GM19455 (cell line): ENCODE measurements at regions not wholly inside any gene's neighbourhood (a gene's known extent, or its start where the extent isn't known, plus 50 kb on each side); places are given as distances from the start of the nearest gene placed in this dataset.
"Not testable (repeated sequence)": the region's sequence is repeated elsewhere in the genome, so short reads cannot be mapped to it uniquely, and the experiment has no call there.

ENCODE experiments used
- ATAC-seq: cut with Tn5 transposase; IDR thresholded peaks from one replicate; pipeline ENCODE4 v1.9.1; 2021; ENCODE audit not compliant: unreplicated experiment

DNA sequence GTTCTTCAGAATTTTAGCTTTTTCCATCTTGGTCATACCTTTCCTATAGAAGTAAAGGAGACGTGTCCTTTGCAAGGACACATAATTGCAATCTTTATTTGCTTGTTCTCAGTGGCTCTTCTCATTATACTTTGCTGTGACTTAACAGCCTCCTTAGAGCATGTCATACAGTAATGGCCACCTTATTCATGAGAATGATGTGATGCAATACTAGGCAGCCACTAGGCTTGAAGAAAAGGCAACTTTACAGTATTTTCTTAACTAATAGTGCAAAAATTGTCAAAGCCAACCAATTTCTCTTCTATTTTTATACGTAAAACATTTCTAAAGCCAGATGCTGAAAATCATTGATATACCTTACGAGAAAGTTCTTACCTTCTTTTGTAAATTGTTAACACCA lies 1296.8 kb upstream of the EYS start:
- ATAC-seq = no peak

DNA sequence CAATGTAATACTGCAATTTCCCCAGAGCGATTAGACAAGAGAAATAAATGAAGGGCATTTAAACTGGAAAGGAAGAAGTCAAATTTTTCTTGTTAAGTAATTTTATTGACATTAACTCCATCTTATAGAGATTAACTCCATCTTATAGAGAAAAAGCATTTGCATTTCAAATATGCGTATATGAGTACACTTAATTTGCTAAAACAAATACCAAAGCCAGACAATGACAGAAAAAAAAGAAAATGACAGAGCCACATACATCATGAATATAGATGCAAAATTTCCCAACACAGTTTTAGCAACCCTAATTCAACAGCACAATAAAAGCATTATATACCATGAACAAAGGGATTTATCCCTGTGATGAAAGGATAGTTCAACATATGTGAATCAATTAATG lies 1293.1 kb upstream of the EYS start:
- ATAC-seq = no peak

DNA sequence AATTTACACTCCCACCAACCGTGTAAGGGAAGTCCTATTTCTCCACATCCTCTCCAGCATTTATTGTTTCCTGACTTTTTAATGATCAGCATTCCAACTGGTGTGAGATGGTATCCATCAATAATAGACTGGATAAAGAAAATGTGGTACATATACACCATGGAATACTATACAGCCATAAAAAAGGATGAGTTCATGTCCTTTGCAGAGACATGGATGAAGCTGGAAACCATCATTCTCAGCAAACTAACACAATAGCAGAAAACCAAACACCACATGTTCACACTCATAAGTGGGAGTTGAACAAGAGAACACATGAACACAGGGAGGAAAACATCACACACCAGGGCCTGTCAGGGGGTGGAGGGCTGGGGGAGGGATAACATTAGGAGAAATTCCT lies 1290.6 kb upstream of the EYS start:
- not testable (repeated sequence) for ATAC-seq

DNA sequence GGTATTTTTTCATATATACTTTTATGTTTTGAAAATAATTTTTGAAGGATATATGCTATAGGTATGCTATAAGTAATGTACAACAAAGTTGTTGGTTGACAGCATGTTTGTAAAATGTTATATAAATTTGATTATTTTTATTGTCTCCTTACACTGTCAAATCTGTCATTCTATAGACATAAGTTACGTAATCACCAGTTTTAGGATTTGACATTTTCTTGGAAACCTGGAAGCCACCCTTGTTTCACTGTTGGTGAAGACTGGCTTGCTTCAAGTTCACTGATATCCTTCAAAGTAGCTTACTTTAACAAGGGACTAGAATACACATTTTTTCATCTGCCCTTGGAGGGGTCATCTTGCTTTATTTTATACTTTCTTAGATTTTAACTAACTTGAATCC lies 1288.6 kb upstream of the EYS start:
- ATAC-seq = no peak

DNA sequence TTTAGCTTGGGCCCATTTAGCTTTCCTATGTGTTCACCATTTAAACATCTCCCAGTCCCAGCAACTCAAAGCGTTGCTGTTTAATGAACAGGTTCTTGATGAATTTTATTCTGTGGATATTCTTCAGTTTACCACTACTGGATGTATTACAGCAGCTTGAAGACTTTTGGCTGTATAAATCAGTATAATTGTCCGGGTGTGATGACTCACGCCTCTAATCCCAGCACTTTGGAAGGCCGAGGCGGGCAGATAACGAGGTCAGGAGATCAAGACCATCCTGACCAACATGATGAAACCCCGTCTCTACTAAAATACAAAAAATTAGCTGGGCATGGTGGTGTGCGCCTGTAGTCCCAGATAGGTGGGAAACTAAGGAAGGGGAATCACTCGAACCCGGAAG lies 1286.7 kb upstream of the EYS start:
- not testable (repeated sequence) for ATAC-seq

DNA sequence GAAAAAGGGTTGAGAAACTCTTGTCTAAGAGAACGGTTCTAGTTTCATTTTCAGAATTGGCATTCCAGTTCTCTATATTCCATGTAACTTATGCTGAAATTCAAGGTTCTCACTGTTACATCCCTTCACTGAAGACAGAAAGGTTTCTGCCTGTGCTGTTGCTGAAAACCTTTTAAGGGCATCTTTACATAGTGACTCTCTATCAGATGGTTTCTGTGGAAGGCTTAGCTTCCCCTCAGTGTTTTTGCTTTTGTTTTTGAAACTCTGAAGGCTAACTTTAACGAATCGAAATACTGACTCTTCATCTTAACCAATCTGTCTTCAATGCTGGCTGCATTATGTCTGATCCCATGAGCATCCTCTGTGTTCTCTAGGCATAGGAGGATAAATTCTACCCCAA lies 1286.2 kb upstream of the EYS start:
- ATAC-seq = no peak

DNA sequence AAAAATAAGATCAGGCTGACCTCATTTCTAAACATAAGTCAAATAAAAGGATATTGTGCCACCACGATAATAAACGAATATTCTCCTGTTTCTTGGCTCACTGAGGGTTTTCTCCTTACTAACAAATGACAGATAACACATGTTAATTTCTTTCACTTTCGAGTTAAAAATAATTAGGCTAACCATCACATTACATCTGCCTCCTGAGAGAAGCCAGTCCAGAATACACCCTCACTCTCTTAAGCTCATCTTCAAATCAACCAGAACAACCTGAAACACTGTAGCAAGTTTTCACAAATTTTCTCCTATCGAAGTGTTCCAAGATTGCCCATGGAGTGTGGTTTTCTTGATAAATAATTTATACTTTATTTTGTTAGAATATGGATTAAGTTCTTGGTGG lies 1285.6 kb upstream of the EYS start:
- no peak for ATAC-seq

DNA sequence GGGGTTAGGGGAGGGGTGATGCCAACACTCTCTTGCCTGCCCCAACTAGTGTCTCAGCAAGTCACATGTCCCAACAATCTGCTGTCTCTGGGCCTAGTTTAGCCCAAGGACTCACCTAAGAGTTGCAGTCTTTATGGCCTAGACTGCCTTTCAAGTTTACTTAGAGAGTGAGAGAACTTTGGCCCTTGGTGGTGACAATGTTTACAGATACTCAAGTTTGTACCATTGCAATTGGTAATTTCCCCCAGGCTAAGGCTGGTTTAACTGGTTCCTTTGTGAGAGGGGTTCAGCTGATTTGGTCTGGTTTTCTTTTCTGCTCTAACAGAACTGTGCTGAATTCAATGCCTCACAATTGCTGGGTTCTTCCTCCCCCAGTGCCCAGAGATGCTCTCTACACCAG lies 1279.9 kb upstream of the EYS start:
- no peak for ATAC-seq

DNA sequence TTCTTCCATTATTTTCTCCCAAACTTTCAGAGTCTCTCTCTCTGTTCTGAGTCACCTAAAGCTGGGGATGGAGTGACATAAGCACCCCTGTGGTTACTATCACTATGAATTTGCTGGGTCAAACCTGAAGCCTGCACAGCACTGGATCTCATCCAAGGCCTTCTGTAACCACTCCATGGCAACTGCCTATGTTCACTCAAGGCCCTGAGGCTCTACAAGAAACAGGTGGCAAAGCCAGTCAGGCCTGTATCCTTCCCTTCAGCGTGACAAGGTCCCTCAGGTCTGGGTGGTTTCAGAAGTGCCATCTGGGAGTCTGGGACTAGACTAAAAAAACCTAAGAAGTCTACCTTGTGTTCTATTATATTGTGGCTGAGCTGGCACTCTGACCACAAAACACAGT lies 1278.8 kb upstream of the EYS start:
- no peak for ATAC-seq

DNA sequence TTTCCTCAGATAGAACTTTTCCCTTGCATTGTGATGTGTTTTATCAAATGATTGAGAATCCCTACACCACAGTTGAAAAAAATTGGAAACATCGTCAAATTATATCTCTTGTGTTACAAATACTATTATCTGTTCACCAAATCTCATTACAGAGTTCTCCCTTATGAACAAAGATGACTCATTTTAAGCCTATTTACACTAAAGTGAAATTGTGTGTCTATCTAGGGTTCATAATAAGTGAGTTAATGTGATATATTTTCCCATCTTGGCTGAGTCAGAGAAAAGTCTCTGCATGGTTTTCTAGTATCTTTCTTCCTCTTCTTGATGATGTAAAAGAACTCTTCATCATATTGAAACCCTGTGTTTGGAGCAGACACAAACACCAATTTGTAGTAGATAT lies 1263.3 kb upstream of the EYS start:
- no peak for ATAC-seq

DNA sequence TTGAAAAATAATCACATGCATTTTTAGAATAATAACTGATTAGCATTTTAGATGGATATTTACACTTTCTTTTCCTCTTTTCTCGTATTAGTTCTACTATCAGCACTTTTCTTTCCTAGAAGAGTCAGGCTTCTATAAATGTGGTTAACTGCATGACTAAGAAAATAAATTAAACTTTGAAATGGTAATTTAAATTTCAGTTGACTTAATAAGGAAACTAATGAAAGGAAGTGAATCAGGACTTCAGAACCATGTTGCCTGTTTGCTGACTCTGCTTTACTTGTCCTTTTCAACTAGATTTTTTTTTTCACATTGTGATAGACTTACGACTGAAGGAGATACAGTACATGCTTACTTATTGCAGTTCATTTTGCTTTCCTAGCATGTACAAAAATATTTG lies 1258.2 kb upstream of the EYS start:
- no peak for ATAC-seq

DNA sequence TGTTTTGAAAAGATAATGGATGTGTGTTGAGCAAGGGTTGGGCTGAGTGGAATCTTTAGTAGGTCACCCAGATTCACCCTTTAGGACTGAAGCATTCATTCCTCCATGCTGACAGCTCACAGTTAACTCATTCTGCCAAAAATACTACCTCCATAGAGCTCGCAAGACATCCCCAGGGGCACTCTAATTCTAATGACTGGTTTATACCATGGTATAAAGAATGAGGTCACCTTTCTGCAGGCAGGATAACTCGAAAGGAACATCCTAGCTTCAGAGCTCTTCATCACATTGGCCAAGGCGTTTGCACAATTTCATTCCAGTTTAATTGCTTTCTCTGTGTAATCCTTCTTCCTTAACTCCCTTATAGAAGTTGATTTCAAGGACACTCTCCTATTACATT lies 1257.2 kb upstream of the EYS start:
- no peak for ATAC-seq

DNA sequence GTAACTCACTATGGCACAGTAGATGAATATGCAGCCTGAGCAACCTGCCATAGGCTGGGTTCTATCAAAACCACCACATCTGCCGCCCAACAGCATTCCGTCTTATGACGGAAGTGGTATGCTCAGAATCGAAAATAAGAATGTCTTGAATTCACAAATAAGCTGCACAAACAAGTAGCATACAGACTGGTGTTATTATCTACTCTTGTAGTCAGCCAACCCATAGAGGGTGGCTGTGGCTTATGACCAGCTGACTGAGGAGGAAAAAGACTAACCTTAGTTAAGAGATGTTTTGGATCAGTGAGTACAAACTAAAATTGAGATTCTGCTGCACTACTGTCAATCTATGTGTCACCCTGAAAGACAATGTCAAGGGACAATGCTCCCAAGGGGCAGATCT lies 1255.1 kb upstream of the EYS start:
- no peak for ATAC-seq

DNA sequence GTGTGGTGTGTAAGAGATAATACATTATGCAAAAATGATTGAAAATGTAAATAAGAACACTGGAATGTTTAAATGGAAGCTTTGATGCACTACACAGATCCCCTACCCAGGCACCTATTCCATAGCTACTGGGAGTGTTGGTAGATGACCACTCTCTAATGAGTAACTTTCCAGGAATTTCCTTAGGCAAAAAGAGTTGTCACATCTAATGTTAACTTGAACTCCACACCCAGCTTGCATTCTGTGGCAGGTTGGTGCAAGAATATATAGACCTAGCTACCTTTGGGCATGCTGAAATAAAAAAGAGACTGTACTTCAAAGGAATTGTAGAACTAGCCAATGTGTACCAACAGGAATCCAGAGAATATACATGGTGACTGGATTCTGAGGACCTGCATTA lies 1254.2 kb upstream of the EYS start:
- ATAC-seq = no peak

DNA sequence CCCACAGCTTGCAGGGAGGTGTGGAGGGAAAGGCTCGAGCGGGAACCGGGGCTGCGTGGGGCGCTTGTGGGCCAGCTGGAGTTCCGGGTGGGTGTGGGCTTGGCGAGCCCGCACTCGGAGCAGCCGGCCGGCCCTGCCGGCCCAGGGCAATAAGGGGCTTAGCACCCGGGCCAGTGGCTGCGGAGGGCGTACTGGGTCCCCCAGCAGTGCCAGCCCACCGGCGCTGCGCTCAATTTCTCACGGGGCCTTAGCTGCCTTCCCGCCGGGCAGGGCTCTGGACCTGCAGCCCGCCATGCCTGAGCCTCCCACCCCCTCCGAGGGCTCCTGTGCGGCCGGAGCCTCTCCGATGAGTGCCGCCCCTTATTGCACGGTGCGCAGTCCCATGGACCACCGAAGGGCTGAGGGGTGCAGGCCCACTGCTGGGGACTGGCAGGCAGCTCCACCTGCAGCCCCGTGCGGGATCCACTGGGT lies 1242.2 kb upstream of the EYS start:
- no peak for ATAC-seq

DNA sequence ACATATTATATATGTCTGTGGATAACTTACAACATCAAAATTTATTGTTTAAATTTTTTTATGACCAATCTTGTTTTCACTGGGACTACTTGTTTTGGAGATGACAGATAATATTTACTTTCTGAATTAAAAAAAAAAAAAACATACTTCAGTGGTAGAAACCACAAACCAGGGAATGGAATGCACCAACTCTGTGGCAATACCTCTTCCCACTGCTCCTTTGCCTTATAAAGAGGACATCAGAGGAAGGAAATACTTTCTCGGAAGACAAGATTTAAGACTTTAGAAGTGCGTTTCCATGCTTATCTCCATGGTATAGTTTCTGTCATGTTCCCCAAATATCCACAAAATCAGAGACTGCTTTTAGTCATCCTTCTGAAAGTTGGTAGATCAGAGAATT lies 1241.1 kb upstream of the EYS start:
- ATAC-seq = no peak

DNA sequence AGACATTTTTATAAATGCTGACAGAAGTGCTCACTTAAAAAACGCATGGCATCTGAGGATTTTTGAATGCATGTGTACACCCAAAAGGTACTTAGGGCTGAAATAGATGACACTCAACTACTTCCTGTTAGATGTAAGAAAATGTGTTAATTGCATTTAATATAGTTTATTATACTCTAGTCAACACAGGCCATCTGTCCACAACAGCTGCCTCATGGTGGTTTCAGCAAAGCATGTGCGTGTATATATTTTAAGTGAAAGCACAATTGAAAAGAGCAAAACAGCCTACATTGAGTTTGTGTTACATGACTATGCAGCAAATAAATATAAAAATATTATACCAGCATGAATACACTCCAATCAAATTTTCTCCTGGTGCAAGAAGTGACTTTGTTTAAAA lies 1233.0 kb upstream of the EYS start:
- no peak for ATAC-seq

DNA sequence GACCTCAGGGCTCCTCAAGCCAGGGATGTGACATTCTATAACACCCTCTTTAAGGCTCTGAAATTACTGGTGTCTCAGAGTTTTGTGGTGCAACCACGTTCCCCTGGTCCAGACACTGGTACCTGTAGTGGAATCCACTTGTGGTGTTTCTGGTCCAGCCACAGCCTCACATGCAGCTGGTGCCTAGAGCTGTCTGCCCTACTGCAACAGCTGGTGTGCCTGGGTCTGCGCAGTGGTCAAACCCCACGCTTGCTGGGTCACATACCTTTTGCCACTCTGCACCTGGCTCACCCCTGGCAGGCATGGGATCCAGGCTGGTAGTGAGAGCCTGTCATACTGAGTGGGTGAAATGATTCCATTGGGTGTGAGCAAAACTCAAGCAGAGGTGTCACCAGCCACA lies 1230.2 kb upstream of the EYS start:
- no peak for ATAC-seq

DNA sequence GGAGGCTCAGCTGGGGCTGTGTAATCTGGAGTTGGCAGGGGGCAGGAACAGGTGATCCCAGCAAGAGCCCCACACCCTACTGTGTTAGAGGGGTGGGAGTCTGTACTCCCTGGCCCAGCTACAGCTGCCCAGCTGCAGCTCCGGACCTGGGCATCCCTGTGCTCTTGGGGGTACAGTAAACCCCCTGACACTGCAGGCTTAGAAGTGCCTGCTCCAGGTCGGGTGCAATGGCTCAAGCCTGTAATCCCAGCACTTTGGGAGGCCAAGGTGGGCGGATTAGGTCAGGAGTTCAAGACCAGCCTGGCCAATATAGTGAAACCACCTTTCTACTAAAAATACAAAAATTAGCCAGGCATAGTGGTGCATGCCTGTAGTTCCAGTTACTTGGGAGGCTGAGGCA lies 1228.6 kb upstream of the EYS start:
- no peak for ATAC-seq

DNA sequence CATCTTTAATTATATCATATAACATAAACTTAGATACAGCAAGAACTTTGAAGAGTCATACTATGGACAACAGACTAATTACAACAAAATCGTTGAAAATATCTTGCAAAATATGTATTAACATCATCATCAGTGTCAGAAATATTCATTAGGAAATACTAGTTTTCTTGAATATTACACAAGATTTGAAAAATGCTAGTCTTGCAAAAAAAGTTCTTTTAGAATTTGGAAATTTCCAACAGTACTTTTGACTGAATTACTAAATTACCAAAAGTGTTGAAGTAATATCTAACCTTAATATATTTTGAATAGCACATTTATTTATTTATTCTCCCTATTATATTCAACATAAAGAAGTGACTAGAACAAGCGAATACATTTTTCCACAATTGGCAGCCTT lies 1224.8 kb upstream of the EYS start:
- ATAC-seq = no peak

DNA sequence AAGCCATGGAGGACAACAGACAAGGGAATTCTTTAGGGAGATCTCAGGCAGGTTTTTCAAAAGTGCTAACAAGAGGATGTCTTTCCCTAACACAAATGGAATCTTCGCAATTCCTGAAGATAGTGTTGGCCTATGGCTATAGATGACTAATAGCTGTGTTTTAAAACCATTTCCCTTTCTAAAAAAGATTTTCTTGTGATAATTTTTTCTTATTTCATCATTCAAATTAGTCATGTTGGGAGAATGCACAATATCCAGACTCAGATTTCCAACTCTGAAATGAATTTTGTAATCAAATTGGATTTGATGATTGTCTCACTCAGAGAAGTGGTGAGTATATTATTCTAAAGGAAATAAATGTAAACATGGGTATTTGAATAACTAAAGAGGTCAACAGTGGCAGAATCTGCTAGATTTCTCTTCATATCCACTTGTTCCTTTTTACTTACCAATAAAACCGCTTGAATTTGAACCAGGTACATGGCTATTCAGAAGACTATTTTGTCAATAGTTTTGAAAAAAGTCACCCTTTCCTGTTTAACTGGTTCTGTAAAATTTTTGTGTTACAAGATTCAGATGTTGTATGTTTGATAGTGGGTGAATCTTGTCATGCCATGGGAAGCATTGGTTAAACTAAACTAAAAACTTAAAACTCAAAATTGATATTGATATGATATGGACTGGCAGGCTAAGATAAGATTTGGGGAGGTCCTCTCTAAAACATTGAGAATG lies 1223.7 kb upstream of the EYS start:
- ATAC-seq = no peak

DNA sequence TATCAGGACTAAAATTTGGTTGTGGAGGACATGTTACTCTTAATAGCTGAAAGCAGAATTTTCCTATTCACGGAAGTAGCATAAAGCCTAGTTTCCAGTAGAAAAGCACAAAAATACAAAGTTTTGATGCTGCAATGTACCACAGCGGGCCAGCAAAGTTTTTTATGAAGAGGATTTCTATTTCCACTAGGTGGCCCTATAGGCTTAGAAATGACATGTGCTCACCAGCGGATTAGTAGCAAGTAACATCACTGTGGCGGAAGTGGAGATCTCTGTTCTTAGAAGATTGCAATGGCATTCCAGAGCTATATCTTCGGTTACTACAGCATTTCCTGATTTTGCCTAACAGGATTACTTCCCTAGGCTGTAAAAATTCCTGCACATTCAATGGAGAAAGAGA lies 1219.0 kb upstream of the EYS start:
- ATAC-seq = no peak

DNA sequence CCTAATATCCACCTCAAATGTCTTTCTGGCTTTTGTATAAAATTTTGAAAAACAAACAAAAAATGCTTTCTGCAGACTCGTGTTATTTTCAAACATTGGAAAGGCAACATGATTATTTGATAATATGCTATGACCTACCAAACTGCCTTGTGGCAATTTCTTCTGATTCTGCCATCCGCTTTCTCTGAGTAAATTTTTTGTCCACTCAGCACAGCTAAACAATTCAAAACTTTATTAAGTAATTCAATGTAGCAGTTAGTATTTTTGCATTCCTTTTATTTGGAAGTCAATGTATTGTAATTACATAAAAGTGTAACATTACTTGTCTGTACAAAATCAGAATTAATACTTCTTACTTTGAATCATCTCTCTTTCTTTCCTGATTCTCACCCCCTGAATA lies 1206.6 kb upstream of the EYS start:
- no peak for ATAC-seq
